Frontal cortex (tissue), 3 donors: ENCODE measurements at regions not wholly inside any gene's neighbourhood (a gene's known extent, or its start where the extent isn't known, plus 50 kb on each side); places are given as distances from the start of the nearest gene placed in this dataset.

Source experiments
- DNase-seq, 2 donors: peaks; one replicate each; pipeline ENCODE4 v3.0.0; 2012; ENCODE audit warnings: low spot score in 2 of 2
- FAIRE-seq: peaks from 2 replicates; lab custom pipeline; 2012; peaks lifted over from hg19 to GRCh38; lab: Jason Lieb, UNC
- donor health status: control.
- donor health status: control.
- donor health status: control.

- no peak for FAIRE-seq
These were observed 125.2 kb upstream of the RALGAPA2 start for GRCh38 chr20:20837574-20838021.

GRCh38 chr20:20836836-20837235 is 124.4 kb upstream of the RALGAPA2 start:
- DNase-seq, result no peak
- FAIRE-seq, result no peak

More at GRCh38 chr20:20837574-20838021, 125.2 kb upstream of the RALGAPA2 start:
- DNase-seq, result peak; percentile 48 to 74

- DNase-seq, result no peak
- FAIRE-seq, result no peak
These were observed 123.5 kb upstream of the RALGAPA2 start for GRCh38 chr20:20835897-20836296.

- DNase-seq (no peak), FAIRE-seq (no peak)
These were observed 121.6 kb upstream of the RALGAPA2 start for GRCh38 chr20:20834008-20834407.

- DNase-seq (no peak), FAIRE-seq (no peak)
These were observed 120.3 kb upstream of the RALGAPA2 start for GRCh38 chr20:20832715-20833114.

- FAIRE-seq, result no peak
These were observed 119.3 kb upstream of the RALGAPA2 start for GRCh38 chr20:20831794-20832193.

GRCh38 chr20:20829681-20830080 is 117.2 kb upstream of the RALGAPA2 start:
- FAIRE-seq (no peak), DNase-seq (no peak)

More at GRCh38 chr20:20831794-20832193, 119.3 kb upstream of the RALGAPA2 start:
- DNase-seq, result no peak

GRCh38 chr20:20827992-20828597 is 115.7 kb upstream of the RALGAPA2 start:
- DNase-seq (no peak), FAIRE-seq (no peak)

- no peak for FAIRE-seq
- DNase-seq, result peak; percentile 27 to 67
These were observed 112.6 kb upstream of the RALGAPA2 start for GRCh38 chr20:20824924-20825584.

- DNase-seq (no peak), FAIRE-seq (no peak)
These were observed 111.0 kb upstream of the RALGAPA2 start for GRCh38 chr20:20823476-20823881.

GRCh38 chr20:20821484-20822260 is 109.2 kb upstream of the RALGAPA2 start:
- DNase-seq (no peak), FAIRE-seq (no peak)

GRCh38 chr20:20820785-20821483 is 108.5 kb upstream of the RALGAPA2 start:
- FAIRE-seq (no peak), DNase-seq (no peak)

GRCh38 chr20:20820104-20820503 is 107.7 kb upstream of the RALGAPA2 start:
- FAIRE-seq, result no peak
- no peak for DNase-seq

- no peak for FAIRE-seq
- DNase-seq, result no peak
These were observed 104.7 kb upstream of the RALGAPA2 start for GRCh38 chr20:20816969-20817755.

- DNase-seq (no peak), FAIRE-seq (no peak)
These were observed 103.4 kb upstream of the RALGAPA2 start for GRCh38 chr20:20815711-20816455.

- no peak for DNase-seq
- FAIRE-seq, result no peak
These were observed 102.2 kb upstream of the RALGAPA2 start for GRCh38 chr20:20814685-20815084.

- no peak for DNase-seq
- FAIRE-seq, result no peak
These were observed 99.7 kb upstream of the RALGAPA2 start for GRCh38 chr20:20812136-20812535.

GRCh38 chr20:20808016-20808415 is 95.6 kb upstream of the RALGAPA2 start:
- no peak for DNase-seq
- FAIRE-seq, result no peak
